NAMALWA (cell line): ENCODE measurements at regions not wholly inside any gene's neighbourhood (a gene's known extent, or its start where the extent isn't known, plus 50 kb on each side); places are given as distances from the start of the nearest gene placed in this dataset.
"Not testable (repeated sequence)": the region's sequence is repeated elsewhere in the genome, so short reads cannot be mapped to it uniquely, and the experiment has no call there.

Source experiments
- DNase-seq: peaks from one replicate; pipeline ENCODE4 v3.0.0-alpha.2; 2015; ENCODE audit warnings: low spot score

DNA sequence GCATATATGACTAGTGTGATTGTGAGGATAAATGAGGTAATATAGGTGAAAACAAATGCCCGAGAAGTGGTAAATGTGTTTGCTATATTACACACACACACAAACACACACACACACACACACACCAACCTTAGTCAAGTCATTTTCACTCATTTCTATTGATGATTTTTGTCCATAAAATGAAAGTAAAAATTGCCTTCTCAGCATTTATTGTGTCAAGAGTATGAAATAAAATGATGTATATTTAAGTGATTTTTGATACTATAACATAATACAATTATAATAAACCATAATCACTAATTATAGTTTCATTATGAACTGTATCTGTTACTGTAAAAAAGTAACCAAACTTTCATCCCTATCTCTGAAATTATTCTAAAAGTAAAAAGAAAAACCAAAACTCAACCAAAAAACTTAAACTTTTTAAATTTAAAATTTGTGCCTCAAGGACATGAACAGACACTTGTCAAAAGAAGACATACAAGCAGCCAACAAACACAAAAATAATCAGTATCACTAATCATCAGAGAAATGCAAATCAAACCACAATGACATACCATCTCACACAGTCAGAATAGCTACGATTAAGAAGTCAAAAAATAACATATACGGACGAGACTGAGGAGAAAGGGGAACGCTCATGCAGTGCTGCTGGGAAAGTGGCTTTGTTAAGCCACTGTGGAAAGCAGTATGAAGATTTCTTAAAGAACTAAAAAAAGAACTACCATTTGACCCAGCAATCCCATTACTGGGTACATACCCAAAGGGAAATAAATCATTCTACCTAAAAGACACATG lies 601.0 kb downstream of the TMA16 start:
- DNase-seq, result no peak

DNA sequence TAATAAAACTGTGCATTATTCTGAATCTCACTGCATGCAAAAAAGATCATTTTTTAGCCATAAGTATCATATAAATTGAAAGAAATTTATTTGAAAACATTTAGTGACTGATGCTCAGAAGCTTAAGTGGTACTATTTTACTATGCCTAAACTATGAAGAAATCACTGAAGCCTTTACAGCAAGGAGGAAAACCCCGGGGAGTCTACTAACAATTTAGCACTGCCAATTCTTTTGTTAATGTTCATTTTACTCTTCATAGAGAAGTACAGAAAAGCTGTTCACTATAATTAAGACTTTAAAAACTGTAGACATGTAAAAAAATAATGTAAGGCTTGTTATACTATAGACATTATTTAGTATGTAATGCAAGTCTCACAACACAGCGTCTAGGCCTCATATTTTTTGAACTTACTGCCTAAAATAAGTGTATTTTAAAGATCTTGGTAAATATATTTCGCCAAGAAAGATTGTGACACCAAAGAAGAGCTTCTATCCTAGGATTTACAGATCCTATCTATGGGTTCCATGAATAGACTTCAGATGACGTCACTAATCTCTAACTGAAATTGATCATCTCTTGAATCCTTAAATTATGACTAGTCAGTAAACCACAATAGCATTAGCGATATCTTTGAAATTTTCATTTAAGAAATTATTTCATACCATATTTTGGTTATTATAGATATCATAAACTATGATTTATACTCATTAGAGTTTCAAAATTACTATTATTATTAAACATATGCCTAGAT lies 602.5 kb downstream of the TMA16 start:
- DNase-seq, result no peak

DNA sequence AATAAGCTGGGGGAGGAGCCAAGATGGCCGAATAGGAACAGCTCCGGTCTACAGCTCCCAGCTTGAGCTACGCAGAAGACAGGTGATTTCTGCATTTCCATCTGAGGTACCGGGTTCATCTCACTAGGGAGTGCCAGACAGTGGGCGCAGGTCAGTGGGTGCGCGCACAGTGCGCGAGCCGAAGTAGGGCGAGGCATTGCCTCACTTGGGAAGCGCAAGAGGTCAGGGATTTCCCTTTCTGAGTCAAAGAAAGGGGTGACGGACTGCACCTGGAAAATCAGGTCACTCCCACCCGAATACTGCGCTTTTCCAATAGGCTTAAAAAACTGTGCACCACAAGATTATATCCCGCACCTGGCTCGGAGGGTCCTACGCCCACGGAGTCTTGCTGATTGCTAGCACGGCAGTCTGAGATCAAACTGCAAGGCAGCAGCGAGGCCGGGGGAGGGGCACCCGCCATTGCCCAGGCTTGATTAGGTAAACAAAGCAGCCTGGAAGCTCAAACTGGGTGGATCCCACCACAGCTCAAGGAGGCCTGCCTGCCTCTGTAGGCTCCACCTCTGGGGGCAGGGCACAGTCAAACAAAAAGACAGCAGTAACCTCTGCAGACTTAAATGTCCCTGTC lies 606.4 kb downstream of the TMA16 start:
- not testable (repeated sequence) for DNase-seq

DNA sequence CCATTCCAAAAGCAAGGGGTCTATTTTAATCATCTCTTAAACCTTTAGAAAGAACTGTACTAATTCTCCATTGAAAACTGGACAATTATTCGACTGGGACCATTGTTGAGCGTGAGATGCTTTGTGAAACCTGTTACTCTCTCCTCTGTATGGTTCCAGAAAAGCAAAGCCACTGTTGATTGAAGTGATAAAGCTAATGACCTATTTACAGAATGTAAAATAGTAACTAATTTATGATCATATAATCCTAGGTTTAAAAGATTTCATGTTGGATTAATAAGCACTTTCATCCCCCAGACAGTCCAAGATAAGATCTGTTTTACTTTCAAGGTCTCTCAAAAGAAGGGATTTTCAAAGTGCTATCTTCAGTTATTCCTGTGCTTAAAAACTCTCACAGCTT lies 614.5 kb downstream of the TMA16 start:
- no peak for DNase-seq

DNA sequence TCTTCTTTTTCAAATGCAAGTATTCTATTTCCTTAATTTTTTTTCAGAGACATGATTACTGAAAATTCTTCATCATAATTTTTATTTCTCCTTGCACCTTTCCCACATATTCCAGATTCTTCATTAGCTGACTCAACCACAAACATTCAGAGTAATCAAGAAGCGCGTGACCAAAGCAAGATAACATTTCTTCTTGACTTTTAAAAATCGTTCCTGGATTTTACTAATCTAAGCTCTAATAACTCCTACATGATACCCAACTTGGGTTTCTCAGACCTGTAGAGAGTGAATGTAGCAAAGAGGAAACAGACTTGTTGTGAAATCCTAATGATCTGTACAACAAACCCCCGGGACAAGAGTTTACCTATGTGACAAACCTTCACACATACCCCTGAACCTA lies 615.0 kb downstream of the TMA16 start:
- no peak for DNase-seq

DNA sequence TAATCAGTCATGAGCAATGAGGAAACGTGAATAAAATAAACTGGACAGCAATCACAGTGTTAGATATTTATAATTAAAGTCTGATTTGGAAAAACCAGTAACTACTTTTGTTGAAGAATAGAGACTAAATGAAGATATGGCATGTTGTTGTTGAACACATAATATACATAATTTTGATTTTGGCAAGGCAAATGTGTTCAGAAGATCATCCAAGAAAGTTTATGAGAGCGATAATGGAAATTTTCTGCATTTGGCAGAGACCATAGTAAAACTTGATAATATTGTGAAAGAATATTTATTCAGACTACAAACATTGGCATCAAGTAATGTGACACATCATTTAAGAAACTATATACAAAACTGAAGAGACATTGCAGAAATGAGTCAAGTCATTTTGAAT lies 620.7 kb downstream of the TMA16 start:
- DNase-seq, result no peak

DNA sequence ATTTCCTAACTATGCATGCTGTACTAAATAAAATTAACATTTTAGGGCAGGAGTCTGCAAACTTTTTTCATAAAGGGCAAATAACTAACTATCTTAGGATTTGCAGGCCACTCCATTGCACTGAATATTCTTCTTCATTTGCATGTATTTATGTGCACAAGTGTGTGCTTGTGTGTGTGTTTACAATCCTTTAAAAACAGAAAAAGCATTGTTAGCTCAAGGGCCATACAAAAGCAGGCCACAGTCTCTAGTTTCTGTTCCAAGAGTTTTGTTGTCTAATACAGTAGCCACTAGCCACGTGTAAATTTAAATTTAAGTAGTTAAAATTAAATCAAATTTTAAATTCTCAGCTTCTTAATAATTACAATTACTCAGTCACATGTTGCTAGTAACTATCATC lies 621.8 kb downstream of the TMA16 start:
- no peak for DNase-seq

DNA sequence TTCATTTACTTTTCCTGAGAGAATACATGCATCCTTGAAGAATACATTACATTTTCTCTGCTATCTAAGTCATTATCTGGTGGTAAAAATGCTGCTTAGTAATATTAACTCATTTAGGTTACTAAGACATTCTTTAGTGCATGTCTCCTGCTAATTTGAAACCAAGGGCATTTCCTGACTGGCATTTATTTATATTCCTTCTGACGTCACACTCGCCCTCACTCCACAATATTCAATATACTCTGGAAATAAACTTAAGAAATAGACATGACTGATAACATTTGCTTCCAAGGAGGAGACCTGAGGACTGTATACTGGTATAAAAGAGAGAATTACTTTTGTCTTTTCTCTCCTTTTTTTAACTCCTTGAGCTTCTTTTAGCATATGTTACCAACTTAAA lies 619.5 kb upstream of the SMIM31 start:
- DNase-seq, result no peak

DNA sequence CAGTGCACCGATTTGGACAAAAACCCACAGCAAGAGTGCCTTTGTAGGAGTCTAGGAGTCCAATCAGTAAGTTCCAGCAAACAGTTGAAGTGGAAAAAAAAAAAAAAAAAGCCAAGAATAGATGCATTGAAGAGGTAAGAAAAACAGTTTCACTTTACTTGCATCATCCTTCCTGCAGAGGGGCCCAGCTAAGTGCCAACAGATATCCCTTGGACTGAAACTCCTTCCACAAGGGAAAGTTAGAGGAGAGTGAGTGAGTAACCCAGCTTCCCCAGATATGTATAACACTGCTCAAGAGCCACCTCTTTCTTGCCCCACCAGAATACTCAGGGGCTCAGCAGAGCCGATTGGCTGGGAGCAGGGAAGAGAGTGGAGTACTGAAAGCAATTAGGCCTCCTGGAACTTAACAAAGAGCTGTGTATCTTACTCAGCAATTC lies 617.7 kb upstream of the SMIM31 start:
- DNase-seq, result peak; percentile 10

DNA sequence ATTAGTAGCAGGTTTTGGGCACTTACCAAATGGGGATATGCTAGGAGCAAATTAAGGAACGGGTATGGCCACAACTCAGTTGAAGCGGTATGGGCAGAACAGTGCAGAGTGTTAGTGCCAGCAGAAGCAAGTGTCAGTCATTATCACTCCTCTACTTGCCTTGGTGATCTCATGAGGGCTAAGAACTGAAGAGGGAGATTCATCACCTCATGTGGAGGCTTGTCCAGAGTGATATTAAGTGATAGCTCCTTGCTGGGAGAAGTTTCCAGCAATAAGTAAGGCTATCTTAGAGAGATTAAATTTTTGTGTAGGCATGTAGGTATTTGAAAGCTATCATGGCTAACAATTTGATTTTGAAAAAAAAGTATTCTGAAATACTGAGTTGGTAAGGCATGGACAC lies 615.4 kb upstream of the SMIM31 start:
- DNase-seq, result no peak

DNA sequence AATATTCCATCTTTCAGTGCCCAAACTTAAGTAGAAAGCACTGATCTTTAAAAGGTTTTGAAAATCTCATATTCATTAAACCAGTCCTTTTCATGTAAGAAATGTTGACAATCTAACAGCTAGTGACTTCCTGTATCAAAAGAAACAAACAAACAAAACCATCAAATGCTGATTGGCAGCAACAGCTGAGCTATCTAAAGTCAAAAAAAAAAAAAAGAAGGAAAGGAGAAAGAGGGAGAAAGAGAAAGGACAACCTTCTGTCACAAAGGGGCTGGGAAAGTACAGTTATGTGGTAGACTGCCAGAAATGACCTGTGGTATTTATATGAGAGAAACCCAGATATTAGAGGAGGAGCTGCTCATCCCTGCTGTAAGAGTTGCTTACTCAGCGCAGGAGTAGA lies 614.6 kb upstream of the SMIM31 start:
- DNase-seq, result no peak

DNA sequence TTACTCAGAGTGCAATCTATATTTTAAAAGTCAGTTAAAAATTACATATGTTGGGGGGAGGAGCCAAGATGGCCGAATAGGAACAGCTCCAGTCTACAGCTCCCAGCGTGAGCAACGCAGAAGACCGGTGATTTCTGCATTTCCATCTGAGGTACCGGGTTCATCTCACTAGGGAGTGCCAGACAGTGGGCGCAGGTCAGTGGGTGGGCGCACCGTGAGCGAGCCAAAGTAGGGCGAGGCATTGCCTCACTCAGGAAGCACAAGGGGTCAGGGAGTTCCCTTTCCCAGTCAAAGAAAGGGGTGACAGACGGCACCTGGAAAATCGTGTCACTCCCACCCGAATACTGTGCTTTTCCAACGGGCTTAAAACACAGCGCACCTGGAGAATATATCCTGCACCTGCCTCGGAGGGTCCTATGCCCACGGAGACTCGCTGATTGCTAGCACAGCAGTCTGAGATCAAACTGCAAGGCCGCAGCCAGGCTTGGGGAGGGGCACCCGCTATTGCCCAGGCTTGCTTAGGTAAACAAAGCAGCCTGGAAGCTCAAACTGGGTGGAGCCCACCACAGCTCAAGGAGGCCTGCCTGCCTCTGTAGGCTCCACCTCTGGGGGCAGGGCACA lies 612.1 kb upstream of the SMIM31 start:
- not testable (repeated sequence) for DNase-seq

DNA sequence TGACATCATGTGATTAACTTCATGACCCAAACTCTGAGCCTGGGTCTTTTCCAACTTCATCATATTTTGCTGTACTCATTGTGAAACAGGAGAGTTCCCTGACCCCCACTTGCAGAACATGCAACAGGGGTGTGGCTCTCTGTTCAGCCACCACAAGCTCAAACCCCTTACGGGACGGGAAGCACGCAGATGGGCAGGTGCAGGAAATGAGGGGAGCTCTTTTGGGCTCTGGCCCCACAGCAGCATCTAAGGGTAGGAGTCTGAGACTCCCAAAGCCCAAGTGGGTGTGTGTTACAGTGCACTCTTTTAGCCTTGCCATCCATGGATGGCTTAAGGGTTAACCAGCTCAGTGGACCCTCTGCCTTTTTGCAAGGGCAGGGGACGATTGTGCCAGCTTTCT lies 599.5 kb upstream of the SMIM31 start:
- DNase-seq, result no peak

DNA sequence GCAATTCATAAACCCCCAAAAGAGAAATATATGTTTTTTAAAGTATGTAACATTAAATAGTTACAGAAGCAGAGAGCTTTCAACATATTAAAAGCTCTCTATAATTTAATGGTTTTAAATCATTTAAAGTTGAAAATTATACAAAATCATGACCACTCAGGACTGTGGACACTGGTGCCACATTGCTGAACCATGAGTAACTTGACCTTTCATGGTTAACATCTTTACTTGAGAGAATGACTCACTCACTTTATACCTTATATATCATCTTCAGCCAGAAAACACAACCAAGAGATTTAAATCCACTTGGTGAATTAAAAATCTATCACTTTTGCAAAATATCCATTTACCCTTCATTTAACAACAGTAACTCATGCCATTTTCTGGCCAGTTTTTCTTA lies 584.3 kb upstream of the SMIM31 start:
- no peak for DNase-seq

DNA sequence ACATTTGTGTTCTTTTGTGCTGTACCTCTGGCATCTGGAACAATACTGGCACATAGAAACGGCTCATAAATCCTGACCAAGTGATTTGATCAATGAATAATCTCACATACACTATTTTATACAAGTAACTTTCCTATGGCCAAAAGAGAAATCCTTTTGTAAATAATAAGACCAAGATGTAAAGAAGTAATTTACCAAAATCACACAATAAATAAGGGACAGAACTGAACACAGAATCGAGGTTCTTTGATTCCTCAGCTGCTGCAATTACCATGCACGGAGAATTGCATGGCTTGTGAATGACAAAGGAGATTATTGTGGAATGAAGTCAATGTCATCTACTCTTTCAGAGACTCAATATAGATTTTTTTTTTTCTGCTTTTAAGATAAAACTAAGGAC lies 576.8 kb upstream of the SMIM31 start:
- DNase-seq, result no peak

DNA sequence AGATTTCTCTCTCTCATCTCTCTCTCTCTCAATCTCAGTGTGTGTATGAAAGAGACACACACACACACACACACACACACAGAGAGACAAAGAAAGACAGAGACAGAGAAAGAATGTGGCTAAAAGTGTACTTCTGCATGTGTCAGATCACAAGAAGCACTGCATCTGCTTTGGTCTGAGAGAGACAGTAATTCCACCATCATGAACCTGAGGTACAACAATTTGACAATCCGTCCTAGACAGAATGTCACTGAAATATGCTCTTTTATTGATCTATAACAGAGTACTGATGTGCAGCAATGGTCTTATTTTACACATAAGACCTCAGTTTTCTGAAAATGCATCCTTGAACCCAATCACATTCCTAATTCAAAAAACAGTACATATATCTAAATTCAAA lies 576.2 kb upstream of the SMIM31 start:
- DNase-seq, result no peak

DNA sequence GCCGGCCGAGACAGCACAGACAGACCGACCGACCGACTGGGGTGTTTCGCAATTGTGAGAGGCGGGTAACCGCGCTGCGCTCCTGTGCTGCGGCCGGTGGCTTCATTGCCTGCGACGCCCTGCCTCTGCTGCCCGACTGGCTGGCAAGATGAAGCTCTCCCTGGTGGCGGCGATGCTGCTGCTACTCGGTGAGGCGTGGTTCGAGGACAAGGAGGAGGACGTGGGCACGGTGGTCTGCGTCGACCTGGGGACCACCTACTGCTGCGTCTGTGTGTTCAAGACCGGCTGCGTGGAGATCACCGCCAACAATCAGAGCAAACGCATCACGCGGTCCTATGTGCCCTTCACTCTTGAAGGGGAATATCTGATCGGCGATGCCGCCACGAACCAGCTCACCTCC lies 565.7 kb upstream of the SMIM31 start:
- no peak for DNase-seq

DNA sequence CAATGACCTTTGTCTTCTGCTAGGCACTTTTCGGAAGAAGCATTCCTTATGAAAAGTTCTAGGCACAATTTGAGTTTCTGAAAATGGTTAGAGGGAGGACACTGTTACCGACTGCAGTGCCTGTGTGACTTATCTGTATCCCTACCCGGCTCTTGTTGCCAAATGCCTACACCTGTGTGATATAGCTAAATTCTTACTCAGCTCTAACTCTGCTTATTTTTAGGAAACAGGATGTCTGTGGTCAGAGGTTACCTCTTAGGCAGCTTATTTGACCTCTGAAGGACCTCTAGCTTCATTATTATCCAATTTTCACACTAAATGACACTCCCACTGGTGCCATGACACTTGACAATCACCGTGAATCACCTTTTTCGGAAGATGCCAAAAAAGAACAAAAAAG lies 561.1 kb upstream of the SMIM31 start:
- DNase-seq, result no peak

DNA sequence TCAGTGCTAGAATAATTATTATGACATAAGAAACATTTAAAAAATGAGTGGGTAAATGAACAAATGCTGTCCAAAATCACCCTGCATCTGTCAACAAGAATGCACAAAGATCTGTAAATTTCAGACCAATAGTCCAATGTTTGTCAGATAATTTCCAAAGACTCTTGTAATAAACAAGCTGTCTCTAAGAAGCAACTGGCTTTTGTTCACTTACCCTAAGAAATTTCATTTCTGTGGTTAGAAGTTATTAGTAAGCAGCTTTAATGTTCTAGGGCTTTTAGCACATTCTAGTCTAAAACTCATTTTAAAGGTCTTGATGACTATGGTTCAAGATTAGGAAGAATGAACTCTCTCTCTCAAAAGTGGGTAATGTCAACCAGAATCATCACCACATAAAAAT lies 560.3 kb upstream of the SMIM31 start:
- no peak for DNase-seq

DNA sequence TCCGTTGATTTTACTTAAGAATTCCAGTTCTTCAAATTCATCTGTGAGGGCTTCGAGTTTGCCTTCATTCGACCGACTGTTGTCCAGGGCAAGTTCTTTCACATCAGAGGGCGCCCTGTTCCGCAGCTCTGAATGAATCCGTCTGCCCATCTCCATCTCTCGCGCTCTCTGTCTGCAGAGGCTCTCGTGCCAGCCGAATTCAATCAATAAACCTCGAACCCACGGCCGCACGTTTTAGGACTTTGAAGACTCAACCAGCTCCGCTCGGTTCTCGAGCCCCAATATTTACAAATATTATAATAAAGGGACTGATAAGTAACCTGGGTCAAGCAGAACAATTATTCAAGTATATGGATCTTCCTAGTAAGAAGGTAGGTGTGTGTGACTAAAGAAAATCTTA lies 556.4 kb upstream of the SMIM31 start:
- DNase-seq, result no peak

DNA sequence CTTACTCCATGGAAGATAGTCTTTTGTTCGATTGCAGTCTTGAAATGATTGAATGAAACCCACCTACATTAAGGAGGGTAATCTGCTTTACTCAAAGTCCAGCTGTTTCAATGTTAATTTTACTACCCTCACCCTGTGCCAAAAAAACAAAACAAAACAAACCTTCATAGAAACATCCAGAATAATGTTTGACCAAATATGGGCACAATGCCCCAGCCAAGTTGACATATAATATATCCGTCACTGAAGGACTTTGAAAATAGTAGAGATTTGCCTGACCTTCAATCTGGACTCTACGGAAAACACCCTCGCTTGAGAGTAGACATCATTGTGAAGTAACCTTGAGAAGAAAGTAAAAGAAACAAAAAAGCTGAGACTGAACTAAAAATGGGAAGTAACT lies 550.5 kb upstream of the SMIM31 start:
- no peak for DNase-seq

DNA sequence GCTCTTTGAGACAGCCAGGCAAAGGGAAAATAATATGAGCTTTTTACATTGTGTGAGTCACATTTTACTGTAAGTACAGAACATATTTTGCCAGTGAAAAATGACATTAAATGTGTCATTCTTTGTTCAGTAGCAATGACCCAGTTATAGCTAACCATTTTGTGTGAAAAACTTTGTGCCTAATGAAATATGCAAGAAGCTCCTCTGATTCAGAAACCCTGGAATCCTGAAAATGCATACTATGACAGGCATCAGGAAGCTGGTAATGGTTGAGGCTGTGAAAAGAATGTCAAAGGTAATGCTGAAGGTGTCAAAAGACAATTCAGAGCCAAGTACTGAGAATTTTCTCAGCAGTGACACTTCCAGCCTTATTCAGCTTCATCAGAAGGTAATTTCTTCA lies 549.5 kb upstream of the SMIM31 start:
- no peak for DNase-seq

DNA sequence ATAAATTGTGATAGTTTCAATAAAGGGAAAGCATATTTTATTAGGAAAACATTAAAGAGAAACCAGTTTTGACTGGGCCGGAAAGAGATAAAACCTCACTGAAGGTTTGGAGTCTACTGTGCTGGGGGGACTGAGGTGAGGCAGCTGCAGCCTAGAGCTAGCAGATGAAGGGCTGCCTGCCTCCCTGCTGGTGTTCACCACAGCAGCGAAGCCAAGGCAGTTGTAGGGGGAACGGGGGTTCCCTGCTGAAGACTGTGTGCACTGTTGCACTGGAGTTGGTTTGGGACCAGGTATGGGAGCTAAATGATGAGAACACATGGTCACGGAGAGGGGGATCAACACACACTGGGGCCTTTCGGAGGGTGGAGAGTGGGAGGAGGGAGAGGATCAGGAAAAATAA lies 546.5 kb upstream of the SMIM31 start:
- no peak for DNase-seq
